HFFc6 (cell line): ENCODE measurements at regions not wholly inside any gene's neighbourhood (a gene's known extent, or its start where the extent isn't known, plus 50 kb on each side); places are given as distances from the start of the nearest gene placed in this dataset.

Experiments
- DNase-seq: peaks from one replicate; pipeline ENCODE4 v3.0.0-alpha.2; 2018
- H3K27ac Mint-ChIP-seq: 2 replicates; pipeline ENCODE4 v1.8.0; 2020; ENCODE audit warnings: mild to moderate bottlenecking, mixed read lengths
- H3K27me3 Mint-ChIP-seq: 2 replicates; pipeline ENCODE4 v1.8.0; 2021; ENCODE audit warnings: mild to moderate bottlenecking, moderate library complexity, mixed read lengths; ENCODE audit not compliant: insufficient read depth
- H3K36me3 Mint-ChIP-seq: 2 replicates; pipeline ENCODE4 v1.8.0; 2021; ENCODE audit warnings: low read depth, mixed read lengths
- H3K4me1 Mint-ChIP-seq: 2 replicates; pipeline ENCODE4 v1.8.0; 2020; ENCODE audit warnings: low read depth, mixed read lengths
- H3K4me3 Mint-ChIP-seq: 2 replicates; pipeline ENCODE4 v1.8.0; 2020; ENCODE audit warnings: mild to moderate bottlenecking, moderate library complexity, mixed read lengths
- H3K9me3 Mint-ChIP-seq: 2 replicates; pipeline ENCODE4 v1.8.0; 2020; ENCODE audit warnings: mild to moderate bottlenecking, mixed read lengths
- TF ChIP-seq, protein P1 (sequence below): fragments of 200-600 bp; sonication (generic); IDR thresholded peaks from 2 replicates; pipeline ENCODE4 v1.5.0; 2021; ENCODE audit warnings: antibody characterized with exemption, mild to moderate bottlenecking

- H3K4me3 Mint-ChIP-seq = no peak overlapping the region
- H3K27ac Mint-ChIP-seq = no peak overlapping the region
- peaks cover 15% of the 10 kb centered on the region for H3K4me1 Mint-ChIP-seq
- no peak for DNase-seq
- no peaks in the 10 kb centered on the region for H3K36me3 Mint-ChIP-seq
- H3K9me3 Mint-ChIP-seq = no peaks in the 10 kb centered on the region; the same call in 1 of the 2 replicates
- no peaks in the 10 kb centered on the region; the same call in 1 of the 2 replicates for H3K27me3 Mint-ChIP-seq
- TF ChIP-seq, protein P1, sequence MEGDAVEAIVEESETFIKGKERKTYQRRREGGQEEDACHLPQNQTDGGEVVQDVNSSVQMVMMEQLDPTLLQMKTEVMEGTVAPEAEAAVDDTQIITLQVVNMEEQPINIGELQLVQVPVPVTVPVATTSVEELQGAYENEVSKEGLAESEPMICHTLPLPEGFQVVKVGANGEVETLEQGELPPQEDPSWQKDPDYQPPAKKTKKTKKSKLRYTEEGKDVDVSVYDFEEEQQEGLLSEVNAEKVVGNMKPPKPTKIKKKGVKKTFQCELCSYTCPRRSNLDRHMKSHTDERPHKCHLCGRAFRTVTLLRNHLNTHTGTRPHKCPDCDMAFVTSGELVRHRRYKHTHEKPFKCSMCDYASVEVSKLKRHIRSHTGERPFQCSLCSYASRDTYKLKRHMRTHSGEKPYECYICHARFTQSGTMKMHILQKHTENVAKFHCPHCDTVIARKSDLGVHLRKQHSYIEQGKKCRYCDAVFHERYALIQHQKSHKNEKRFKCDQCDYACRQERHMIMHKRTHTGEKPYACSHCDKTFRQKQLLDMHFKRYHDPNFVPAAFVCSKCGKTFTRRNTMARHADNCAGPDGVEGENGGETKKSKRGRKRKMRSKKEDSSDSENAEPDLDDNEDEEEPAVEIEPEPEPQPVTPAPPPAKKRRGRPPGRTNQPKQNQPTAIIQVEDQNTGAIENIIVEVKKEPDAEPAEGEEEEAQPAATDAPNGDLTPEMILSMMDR = no peak
Measured at GRCh38 chr9:118618084-118618483, 751.2 kb downstream of the BRINP1 start.

DNA sequence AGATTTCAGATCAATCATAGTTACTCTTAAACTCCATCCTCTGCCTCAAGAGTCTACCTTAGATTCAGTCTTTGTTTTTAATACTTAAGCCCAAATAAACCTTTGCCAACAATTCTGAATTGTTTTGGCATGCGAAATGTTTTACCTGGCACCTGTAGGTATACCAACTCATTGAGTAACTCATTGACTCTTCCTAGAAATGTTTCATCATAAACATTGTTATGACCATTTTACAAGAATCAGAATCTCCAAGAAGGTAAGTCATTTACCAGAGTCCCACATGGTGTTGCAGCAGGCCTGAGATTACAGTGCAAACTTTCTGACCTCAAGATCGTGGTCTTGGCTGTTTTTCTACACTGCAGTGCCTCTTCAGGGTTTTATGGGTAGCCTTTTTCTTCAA, 750.4 kb downstream of the BRINP1 start:
- DNase-seq = no peak
- Mint-ChIP-seq H3K27me3 (no peaks in the 10 kb centered on the region; the same call in 1 of the 2 replicates), H3K4me1 (peaks cover 15% of the 10 kb centered on the region), H3K36me3 (no peaks in the 10 kb centered on the region), H3K4me3 (no peak overlapping the region), H3K9me3 (no peaks in the 10 kb centered on the region; the same call in 1 of the 2 replicates), H3K27ac (no peak overlapping the region)
- TF ChIP-seq, protein P1 = no peak

- Mint-ChIP-seq H3K27me3 (no peaks in the 10 kb centered on the region; the same call in 1 of the 2 replicates), H3K4me1 (no peaks in the 10 kb centered on the region), H3K36me3 (no peaks in the 10 kb centered on the region), H3K9me3 (peaks cover 5% of the 10 kb centered on the region; the same call in 1 of the 2 replicates), H3K27ac (no peak overlapping the region), H3K4me3 (no peak overlapping the region)
- TF ChIP-seq, protein P1 = no peak
- DNase-seq = no peak
Measured at GRCh38 chr9:118624608-118625007, 744.6 kb downstream of the BRINP1 start.

DNA sequence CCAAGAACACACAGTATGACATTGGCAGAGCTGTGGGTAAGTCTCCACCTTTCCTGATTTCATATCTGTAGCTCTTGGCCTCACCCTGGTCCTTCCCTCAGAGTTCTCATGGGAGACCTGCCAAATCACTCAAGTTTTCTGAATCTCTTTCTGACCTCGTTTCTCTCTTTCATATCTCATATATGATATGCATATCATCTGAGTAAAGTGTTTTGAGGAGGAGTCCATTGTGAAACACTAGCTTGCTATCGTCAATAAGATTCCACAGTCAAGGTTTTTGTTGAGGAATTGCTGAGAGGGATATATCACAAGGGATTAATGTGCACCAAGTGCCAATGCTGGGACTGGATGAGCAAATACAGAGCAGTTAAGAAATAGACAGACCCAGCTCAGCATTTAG, 739.2 kb downstream of the BRINP1 start:
- no peak for DNase-seq
- peaks cover 3% of the 10 kb centered on the region for H3K27me3 Mint-ChIP-seq
- no peaks in the 10 kb centered on the region for H3K36me3 Mint-ChIP-seq
- H3K9me3 Mint-ChIP-seq = peaks cover 5% of the 10 kb centered on the region
- H3K4me3 Mint-ChIP-seq = no peak overlapping the region
- H3K4me1 Mint-ChIP-seq = peaks cover 8% of the 10 kb centered on the region; the same call in 1 of the 2 replicates
- TF ChIP-seq, protein P1 = no peak
- H3K27ac Mint-ChIP-seq = no peak overlapping the region

GRCh38 chr9:118630931-118631595, 738.2 kb downstream of the BRINP1 start:
- H3K4me3 Mint-ChIP-seq = no peak overlapping the region
- peaks cover 5% of the 10 kb centered on the region for H3K9me3 Mint-ChIP-seq
- H3K4me1 Mint-ChIP-seq = peaks cover 8% of the 10 kb centered on the region; the same call in 1 of the 2 replicates
- H3K27ac Mint-ChIP-seq = no peak overlapping the region
- H3K36me3 Mint-ChIP-seq = no peaks in the 10 kb centered on the region
- H3K27me3 Mint-ChIP-seq = peaks cover 3% of the 10 kb centered on the region
- TF ChIP-seq, protein P1 = no peak
- no peak for DNase-seq
